Body of pancreas (tissue), 4 donors: ENCODE measurements at regions not wholly inside any gene's neighbourhood (a gene's known extent, or its start where the extent isn't known, plus 50 kb on each side); places are given as distances from the start of the nearest gene placed in this dataset.

Source experiments
- ATAC-seq: fragments of 150-250 bp; one replicate; pipeline ENCODE4 v1.9.1; 2016
- DNase-seq, 4 donors: peaks; one replicate each; pipeline ENCODE4 v3.0.0-alpha.2; 2019
- H3K27ac ChIP-seq, 4 donors: fragments of 200-600 bp; sonication (generic); 1 replicate in 3 of 4; 2 replicates in 1 of 4; pipeline versions ENCODE4 v1.5.1 to v1.6.1; 2016 to 2019; ENCODE audit warnings: mild to moderate bottlenecking in 1 of 4, mixed read lengths in 1 of 4, moderate library complexity in 1 of 4
- H3K27me3 ChIP-seq, 2 donors: fragments of 200-600 bp; sonication (generic); one replicate each; pipeline ENCODE4 v1.6.0; 2016; ENCODE audit warnings: mild to moderate bottlenecking in 1 of 2
- H3K36me3 ChIP-seq, 2 donors: fragments of 200-600 bp; sonication (generic); replicated peaks in 1 of 2; 2 replicates each; pipeline ENCODE4 v1.5.1; 2016; ENCODE audit warnings: low read depth in 2 of 2; ENCODE audit not compliant: insufficient read depth in 1 of 2
- H3K4me1 ChIP-seq: fragments of 200-600 bp; sonication (generic); one replicate; pipeline ENCODE4 v1.6.0; 2016
- H3K4me3 ChIP-seq, 2 donors: fragments of 200-600 bp; sonication (generic); 1 replicate in 1 of 2; 2 replicates in 1 of 2; pipeline ENCODE4 v1.5.1; 2016 to 2019
- H3K9me3 ChIP-seq, 3 donors: fragments of 200-600 bp; sonication (generic); 1 replicate in 2 of 3; 2 replicates in 1 of 3; pipeline ENCODE4 v1.5.1; 2016
- POLR2A ChIP-seq, 3 donors: fragments of 450-650 bp; IDR thresholded peaks; one replicate each; pipeline ENCODE4 v1.6.1; 2016; ENCODE audit warnings: antibody characterized with exemption in 3 of 3, mild to moderate bottlenecking in 2 of 3
- WGBS, 2 donors: methylation state at CpG; one replicate each; pipeline ENCODE4 v1.1.5; 2017; 5-methylcytosine and 5-hydroxymethylcytosine counted together
- intact Hi-C: fragments of 100-400 bp; cut with DNase I; formaldehyde crosslinking; loops from one replicate; pipeline ENCODE4 v1.15.1; 2023
- TF ChIP-seq, protein P1 (sequence below), 7 experiments: fragments of 450-650 bp in 4 of 7; fragments of 200-600 bp in 3 of 7; sonication (generic) in 3 of 7; IDR thresholded peaks; one replicate each; pipeline ENCODE4 v1.5.1; 2016 to 2019; ENCODE audit warnings: antibody characterized with exemption in 7 of 7

DNA sequence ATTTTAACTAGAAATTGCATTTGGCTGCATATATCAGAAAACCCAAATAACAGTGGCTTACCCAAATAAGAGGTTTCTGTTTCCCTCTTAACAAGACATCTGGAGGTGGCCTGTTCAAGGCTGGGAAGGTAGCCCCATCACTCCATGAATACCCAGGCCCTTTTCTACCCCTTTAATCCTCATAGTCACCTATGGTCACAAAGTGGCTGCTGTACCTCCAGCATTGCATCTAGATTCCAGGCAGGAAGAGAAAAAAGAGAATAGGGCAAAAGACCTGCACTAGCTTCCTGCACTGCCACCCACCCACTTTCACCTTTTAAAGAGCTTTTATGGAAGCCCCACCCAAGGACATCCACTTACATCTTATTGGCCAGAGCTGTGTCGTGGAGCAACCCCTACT is 124.0 kb upstream of the NCOR2 start:
- peaks cover 0 to 12% (median 0%) of the 10 kb centered on the region in 3 donors for H3K9me3 ChIP-seq
- no peak for TF ChIP-seq POLR2A (IDR thresholded peaks at IDR 0.05)
- TF ChIP-seq, protein P1, sequence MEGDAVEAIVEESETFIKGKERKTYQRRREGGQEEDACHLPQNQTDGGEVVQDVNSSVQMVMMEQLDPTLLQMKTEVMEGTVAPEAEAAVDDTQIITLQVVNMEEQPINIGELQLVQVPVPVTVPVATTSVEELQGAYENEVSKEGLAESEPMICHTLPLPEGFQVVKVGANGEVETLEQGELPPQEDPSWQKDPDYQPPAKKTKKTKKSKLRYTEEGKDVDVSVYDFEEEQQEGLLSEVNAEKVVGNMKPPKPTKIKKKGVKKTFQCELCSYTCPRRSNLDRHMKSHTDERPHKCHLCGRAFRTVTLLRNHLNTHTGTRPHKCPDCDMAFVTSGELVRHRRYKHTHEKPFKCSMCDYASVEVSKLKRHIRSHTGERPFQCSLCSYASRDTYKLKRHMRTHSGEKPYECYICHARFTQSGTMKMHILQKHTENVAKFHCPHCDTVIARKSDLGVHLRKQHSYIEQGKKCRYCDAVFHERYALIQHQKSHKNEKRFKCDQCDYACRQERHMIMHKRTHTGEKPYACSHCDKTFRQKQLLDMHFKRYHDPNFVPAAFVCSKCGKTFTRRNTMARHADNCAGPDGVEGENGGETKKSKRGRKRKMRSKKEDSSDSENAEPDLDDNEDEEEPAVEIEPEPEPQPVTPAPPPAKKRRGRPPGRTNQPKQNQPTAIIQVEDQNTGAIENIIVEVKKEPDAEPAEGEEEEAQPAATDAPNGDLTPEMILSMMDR (IDR thresholded peaks at IDR 0.05): no peak
- no peak overlapping the region for H3K27ac ChIP-seq
- ATAC-seq (no peak), DNase-seq (no peak)
- no peaks in the 10 kb centered on the region for H3K4me1 ChIP-seq
- no peaks in the 10 kb centered on the region for H3K27me3 ChIP-seq
- H3K36me3 ChIP-seq: no peaks in the 10 kb centered on the region
- intact Hi-C loops: no loop called here
- no peak overlapping the region for H3K4me3 ChIP-seq
- 92 to 100% methylated on average over 1 of the region's 1 CpG for WGBS, 2 donors

DNA sequence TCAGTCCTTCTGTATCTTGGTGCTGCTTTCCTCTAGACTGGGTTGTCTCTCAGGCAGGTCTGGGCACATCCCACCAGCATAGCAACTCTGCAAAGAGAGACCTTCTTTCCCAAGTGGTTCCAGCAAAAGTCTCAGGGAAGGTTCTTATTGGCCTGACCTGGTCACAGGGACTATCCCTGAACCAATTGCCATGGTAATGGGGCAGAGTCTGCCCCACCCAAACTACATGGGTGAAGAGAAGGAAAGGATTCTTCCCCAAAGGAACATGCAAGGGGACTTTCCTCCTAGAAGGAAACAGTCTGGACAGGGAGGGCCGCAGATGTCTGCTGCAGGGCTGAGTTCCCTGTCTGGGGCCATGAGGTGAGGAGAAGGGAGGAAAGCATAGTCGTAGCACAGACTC is 122.2 kb upstream of the NCOR2 start:
- intact Hi-C loops: no loop called here
- WGBS, 2 donors: 57 to 75% methylated on average over 2 of the region's 2 CpGs
- ATAC-seq (no peak), DNase-seq (no peak)
- Histone ChIP-seq H3K27ac (no peak overlapping the region), H3K4me3 (no peak overlapping the region), H3K36me3 (no peaks in the 10 kb centered on the region), H3K27me3 (no peaks in the 10 kb centered on the region), H3K9me3 (peaks cover 0 to 12% (median 0%) of the 10 kb centered on the region in 3 donors), H3K4me1 (peaks cover 15% of the 10 kb centered on the region)
- no peak for TF ChIP-seq POLR2A (IDR thresholded peaks at IDR 0.05)
- TF ChIP-seq, protein P1 (IDR thresholded peaks at IDR 0.05): no peak

DNA sequence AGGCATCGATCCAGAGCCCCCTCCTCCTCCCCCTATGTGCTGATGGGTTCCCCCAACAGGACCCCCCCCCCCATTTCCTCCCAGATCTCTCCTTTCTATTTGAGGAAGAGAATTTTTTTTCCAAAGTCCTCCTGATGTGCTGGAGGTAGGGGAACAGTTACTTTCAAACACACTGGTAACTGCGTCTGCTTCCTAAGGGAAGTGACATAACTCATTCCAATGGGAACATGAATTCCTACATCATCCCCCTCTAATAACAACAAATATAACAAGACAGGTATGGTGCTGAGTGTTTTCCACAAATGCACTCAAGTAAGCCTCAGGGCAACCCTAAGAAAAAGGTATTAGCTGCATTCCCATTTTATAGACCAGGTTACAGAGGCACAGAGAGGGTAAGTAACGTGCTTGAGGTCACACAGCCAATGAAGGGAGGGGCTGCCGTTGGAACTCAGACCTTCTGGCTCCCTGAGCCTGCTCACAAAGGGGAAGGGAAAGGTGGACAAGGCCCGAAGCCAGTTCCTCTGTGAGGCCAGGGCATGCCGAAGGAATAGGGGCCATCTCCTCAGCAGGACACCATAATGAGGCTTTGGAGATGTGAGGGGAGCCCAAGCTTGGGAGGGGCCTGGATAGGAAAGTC is 121.1 kb upstream of the NCOR2 start:
- TF ChIP-seq, protein P1 (IDR thresholded peaks at IDR 0.05): no peak
- no peak for TF ChIP-seq POLR2A (IDR thresholded peaks at IDR 0.05)
- peaks cover 16% of the 10 kb centered on the region for H3K4me1 ChIP-seq
- peaks cover 0 to 12% (median 0%) of the 10 kb centered on the region in 3 donors for H3K9me3 ChIP-seq
- no peaks in the 10 kb centered on the region for H3K36me3 ChIP-seq
- ATAC-seq (no peak), DNase-seq (no peak)
- no peaks in the 10 kb centered on the region for H3K27me3 ChIP-seq
- 51 to 55% methylated on average over 6 of the region's 6 CpGs for WGBS, 2 donors
- H3K4me3 ChIP-seq: no peak overlapping the region
- intact Hi-C loops: no loop called here
- no peak overlapping the region for H3K27ac ChIP-seq

DNA sequence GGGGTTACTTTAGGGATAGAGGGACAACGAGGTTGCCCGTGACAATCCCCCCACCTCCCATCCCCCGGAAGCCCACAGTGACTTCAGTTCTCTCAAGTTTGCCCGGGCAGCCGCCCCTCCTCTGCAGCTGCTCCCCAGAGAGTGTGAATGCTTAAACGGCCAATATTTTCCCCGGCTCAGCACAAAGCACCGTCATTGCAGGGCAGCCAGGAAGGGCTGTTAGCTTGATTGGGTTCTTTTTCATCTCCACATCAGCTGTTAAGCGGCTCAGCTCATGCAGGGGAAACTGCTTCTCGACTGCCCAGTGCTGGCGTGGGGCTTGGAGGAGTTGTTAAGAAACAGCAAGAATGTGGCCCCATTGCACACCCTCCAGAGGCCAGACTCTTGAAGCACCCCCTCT is 120.5 kb upstream of the NCOR2 start:
- H3K27me3 ChIP-seq: no peaks in the 10 kb centered on the region
- H3K27ac ChIP-seq: no peak overlapping the region
- ATAC-seq (no peak), DNase-seq (no peak)
- WGBS, 2 donors: 41 to 51% methylated on average over 10 to 11 of the region's 11 CpGs
- TF ChIP-seq, protein P1 (IDR thresholded peaks at IDR 0.05): no peak
- TF ChIP-seq POLR2A (IDR thresholded peaks at IDR 0.05): no peak
- intact Hi-C loops: no loop called here
- H3K36me3 ChIP-seq: no peaks in the 10 kb centered on the region
- H3K4me1 ChIP-seq: peaks cover 16% of the 10 kb centered on the region
- H3K4me3 ChIP-seq: no peak overlapping the region
- H3K9me3 ChIP-seq: peaks cover 0 to 12% (median 0%) of the 10 kb centered on the region in 3 donors
